SK-N-SH (cell line): ENCODE measurements at regions not wholly inside any gene's neighbourhood (a gene's known extent, or its start where the extent isn't known, plus 50 kb on each side); places are given as distances from the start of the nearest gene placed in this dataset.

Experiments used
- CTCF ChIA-PET: fragments of 300-600, 350-600 bp; formaldehyde crosslinking; extraction: SDS; loops from one replicate; lab custom pipeline; 2021; lab: Yijun Ruan, JAX
- POLR2A ChIA-PET: fragments of 350-600 bp; sonication (Branson Sonifier 250); formaldehyde crosslinking; extraction: SDS; loops from one replicate; lab custom pipeline; 2020; ENCODE audit warnings: antibody characterized with exemption, inconsistent platforms; lab: Yijun Ruan, JAX
- DNase-seq: peaks from one replicate; pipeline ENCODE4 v3.0.0; 2012
- H2AFZ ChIP-seq: fragments of 200-600 bp; sonication (generic); 2 replicates; pipeline ENCODE4 v1.8.1; 2016; ENCODE audit warnings: antibody characterized with exemption, mild to moderate bottlenecking, low read depth
- H3F3A ChIP-seq: fragments of 200-600 bp; sonication (generic); replicated peaks from 2 replicates; pipeline ENCODE3; 2016; ENCODE audit warnings: antibody characterized with exemption, mild to moderate bottlenecking; ENCODE audit not compliant: insufficient read depth
- H3K27ac ChIP-seq, 2 experiments: fragments of 200-500 bp in 1 of 2; fragments of 200-600 bp in 1 of 2; sonication (Bioruptor generic) in 1 of 2; sonication (generic), shearing (Covaris generic) in 1 of 2; 2 replicates each; pipeline versions ENCODE4 v1.5.1 to v1.6.1; 2014 to 2016; ENCODE audit warnings: low read depth in 2 of 2, inconsistent platforms in 1 of 2, low read length in 1 of 2, mild to moderate bottlenecking in 1 of 2, mixed read lengths in 1 of 2
- H3K27me3 ChIP-seq: fragments of 200-600 bp; sonication (generic), shearing (Covaris generic); 2 replicates; pipeline ENCODE4 v1.6.1; 2016; ENCODE audit warnings: mixed run types; ENCODE audit not compliant: insufficient read depth
- H3K36me3 ChIP-seq, 2 experiments: fragments of 200-500 bp in 1 of 2; fragments of 200-600 bp in 1 of 2; sonication (Bioruptor generic) in 1 of 2; sonication (generic) in 1 of 2; replicated peaks in 1 of 2; 2 replicates each; pipeline versions ENCODE3 to v1.5.1; 2014 to 2016; ENCODE audit warnings: low read length in 1 of 2, mild to moderate bottlenecking in 1 of 2; ENCODE audit not compliant: insufficient read depth in 2 of 2, control insufficient read depth in 1 of 2
- H3K4me1 ChIP-seq, 2 experiments: fragments of 200-500 bp in 1 of 2; fragments of 200-600 bp in 1 of 2; sonication (Bioruptor generic) in 1 of 2; sonication (generic), shearing (Covaris generic) in 1 of 2; 2 replicates each; pipeline versions ENCODE4 v1.5.1 to v1.6.1; 2014 to 2016; ENCODE audit warnings: low read depth in 1 of 2, low read length in 1 of 2, mixed run types in 1 of 2; ENCODE audit not compliant: insufficient read depth in 2 of 2, control insufficient read depth in 1 of 2
- H3K4me2 ChIP-seq: fragments of 200-600 bp; sonication (generic), shearing (Covaris generic); 2 replicates; pipeline ENCODE4 v1.6.1; 2017; ENCODE audit warnings: mixed run types
- H3K4me3 ChIP-seq, 2 experiments: fragments of 200-500 bp in 1 of 2; fragments of 200-600 bp in 1 of 2; sonication (Bioruptor generic) in 1 of 2; sonication (generic), shearing (Covaris generic) in 1 of 2; 2 replicates each; pipeline versions ENCODE4 v1.5.1 to v1.8.1; 2014 to 2016; ENCODE audit warnings: low read depth in 2 of 2, inconsistent platforms in 1 of 2, low read length in 1 of 2, mild to moderate bottlenecking in 1 of 2, mixed read lengths in 1 of 2, moderate library complexity in 1 of 2
- H3K79me2 ChIP-seq: fragments of 200-600 bp; sonication (generic); 2 replicates; pipeline ENCODE4 v1.8.1; 2017; ENCODE audit warnings: mild to moderate bottlenecking; ENCODE audit not compliant: insufficient read depth
- H3K9ac ChIP-seq: fragments of 200-600 bp; sonication (generic); 2 replicates; pipeline ENCODE4 v1.6.1; 2017; ENCODE audit warnings: mixed run types
- H3K9me2 ChIP-seq: fragments of 200-600 bp; sonication (generic); 2 replicates; pipeline ENCODE4 v1.6.1; 2017; ENCODE audit warnings: mixed run types
- H3K9me3 ChIP-seq: fragments of 200-600 bp; sonication (generic); 2 replicates; pipeline ENCODE4 v1.6.1; 2017; ENCODE audit warnings: mixed run types, mild to moderate bottlenecking, moderate library complexity
- H4K20me1 ChIP-seq: fragments of 200-600 bp; sonication (generic); 2 replicates; pipeline ENCODE4 v1.6.1; 2017; ENCODE audit warnings: mild to moderate bottlenecking, mixed run types; ENCODE audit not compliant: insufficient read depth
- CHD2 ChIP-seq: fragments of 150-350 bp; IDR thresholded peaks from 2 replicates; pipeline ENCODE4 v1.6.1; 2018; ENCODE audit warnings: low read length; ENCODE audit not compliant: partially characterized antibody
- CTCF ChIP-seq: fragments of 200-600 bp; sonication (generic); IDR thresholded peaks from 2 replicates; pipeline ENCODE4 v1.6.1; 2017; ENCODE audit warnings: antibody characterized with exemption, mild to moderate bottlenecking, moderate library complexity
- EP300 ChIP-seq, 2 experiments: IDR thresholded peaks; 2 replicates each; pipeline versions ENCODE4 v1.4.0 to v1.6.1; 2012; ENCODE audit warnings: borderline replicate concordance in 1 of 2, low read depth in 1 of 2, low read length in 1 of 2
- FOXJ3 ChIP-seq: sonication (generic); formaldehyde crosslinking; IDR thresholded peaks from 2 replicates; pipeline ENCODE4 v1.5.1; 2020; ENCODE audit warnings: mild to moderate bottlenecking, missing genetic modification reagents
- GABPA ChIP-seq: IDR thresholded peaks from 2 replicates; pipeline ENCODE4 v1.4.0; 2012; ENCODE audit warnings: low read depth, mild to moderate bottlenecking
- GATA2 ChIP-seq: sonication (generic); formaldehyde crosslinking; IDR thresholded peaks from 2 replicates; pipeline ENCODE4 v1.5.0; 2020; ENCODE audit warnings: mild to moderate bottlenecking, missing genetic modification reagents
- IRF3 ChIP-seq: fragments of 150-350 bp; IDR thresholded peaks from 2 replicates; pipeline ENCODE4 v1.6.1; 2016; ENCODE audit warnings: mild to moderate bottlenecking, low read depth, low read length
- MAX ChIP-seq: IDR thresholded peaks from 2 replicates; pipeline ENCODE4 v1.4.0; 2012; ENCODE audit warnings: low read depth
- NFIC ChIP-seq: IDR thresholded peaks from 2 replicates; pipeline ENCODE4 v1.4.0; 2012; ENCODE audit warnings: borderline replicate concordance
- PBX3 ChIP-seq: IDR thresholded peaks from 2 replicates; pipeline ENCODE4; 2012
- POLR2AphosphoS5 ChIP-seq: IDR thresholded peaks from 2 replicates; pipeline ENCODE4 v1.6.1; 2012; ENCODE audit warnings: low read depth, low read length
- SMC3 ChIP-seq: IDR thresholded peaks from 2 replicates; pipeline ENCODE4 v1.6.1; 2012; ENCODE audit warnings: low read depth, low read length, improper control_type of control experiment
- TCF12 ChIP-seq: IDR thresholded peaks from 2 replicates; pipeline ENCODE4 v1.4.0; 2012
- TEAD4 ChIP-seq: IDR thresholded peaks from 2 replicates; pipeline ENCODE4 v1.4.0; 2012; ENCODE audit warnings: mild to moderate bottlenecking, borderline replicate concordance; ENCODE audit not compliant: insufficient read depth
- USF1 ChIP-seq: IDR thresholded peaks from 2 replicates; pipeline ENCODE4 v1.4.0; 2012; ENCODE audit warnings: low read depth, borderline replicate concordance
- USF2 ChIP-seq: fragments of 150-350 bp; IDR thresholded peaks from 2 replicates; pipeline ENCODE4 v1.6.1; 2017; ENCODE audit warnings: antibody characterized with exemption, low read length, low read depth, borderline replicate concordance
- WGBS: methylation state at CpG from one replicate; pipeline ENCODE4 v1.1.6; 2017; ENCODE audit warnings: low lambda C conversion rate; 5-methylcytosine and 5-hydroxymethylcytosine counted together

GRCh38 chr2:210862283-210863065, 306.1 kb downstream of the CPS1 start:
- CTCF ChIA-PET = no interaction called here
- 37% methylated on average over 2 of the region's 2 CpGs for WGBS

More at GRCh38 chr2:210862283-210863065, 306.1 kb downstream of the CPS1 start:
- Histone ChIP-seq H4K20me1 (no peaks in the 10 kb centered on the region), H3F3A (no peaks in the 10 kb centered on the region), H3K9me2 (no peaks in the 10 kb centered on the region), H3K9ac (no peak overlapping the region), H3K4me2 (no peak overlapping the region), H3K27ac (peak overlapping the region in 1 of 2 experiments; percentile 50; a peak in 1 of 4 replicates), H3K36me3 (no peaks in the 10 kb centered on the region), H3K4me3 (no peak overlapping the region), H3K4me1 (peaks cover 0 to 13% of the 10 kb centered on the region in 2 experiments; a peak in 2 of 4 replicates), H3K9me3 (no peaks in the 10 kb centered on the region), H3K27me3 (no peaks in the 10 kb centered on the region), H2AFZ (no peak overlapping the region), H3K79me2 (no peaks in the 10 kb centered on the region)
- TF ChIP-seq POLR2AphosphoS5 = no peak
- no peak for TF ChIP-seq GABPA
- no peak for TF ChIP-seq TCF12
- TF ChIP-seq FOXJ3 = no peak
- no peak for TF ChIP-seq GATA2 (CRISPR knock-in tag)
- no peak for TF ChIP-seq PBX3
- TF ChIP-seq MAX = no peak
- TF ChIP-seq EP300 (IDR thresholded peaks at IDR 0.05; ENCODE audit: borderline replicate concordance in 1 of 2, low read depth in 1 of 2, low read length in 1 of 2) = no peak
- no peak for TF ChIP-seq USF2
- no peak for TF ChIP-seq SMC3
- TF ChIP-seq USF1 = no peak
- no peak for TF ChIP-seq TEAD4
- TF ChIP-seq CHD2 = no peak
- TF ChIP-seq CTCF = no peak
- TF ChIP-seq NFIC = no peak
- no peak for TF ChIP-seq IRF3
- POLR2A ChIA-PET = no interaction called here
- DNase-seq = no peak
